Urinary bladder (tissue), 3 donors: ENCODE measurements at regions not wholly inside any gene's neighbourhood (a gene's known extent, or its start where the extent isn't known, plus 50 kb on each side); places are given as distances from the start of the nearest gene placed in this dataset.
"Not testable (repeated sequence)": the region's sequence is repeated elsewhere in the genome, so short reads cannot be mapped to it uniquely, and the experiment has no call there.

Experiments used
- DNase-seq: peaks from one replicate; pipeline ENCODE4 v3.0.0-alpha.2; 2015; ENCODE audit errors: extremely low spot score
- H3K27ac ChIP-seq: one replicate; pipeline ENCODE4 v1.5.1; 2013; ENCODE audit warnings: low read depth, mild to moderate bottlenecking, moderate library complexity
- H3K36me3 ChIP-seq: one replicate; pipeline ENCODE4 v1.6.1; 2013; ENCODE audit warnings: mild to moderate bottlenecking, moderate library complexity; ENCODE audit not compliant: insufficient read depth
- H3K4me1 ChIP-seq: one replicate; pipeline ENCODE4 v1.6.1; 2013; ENCODE audit warnings: mild to moderate bottlenecking, moderate library complexity; ENCODE audit not compliant: insufficient read depth
- H3K4me3 ChIP-seq: one replicate; pipeline ENCODE4 v1.5.1; 2013; ENCODE audit warnings: low read depth, low read length
- WGBS: extraction: QIAGEN DNeasy Blood & Tissue Kit; methylation state at CpG from one replicate; pipeline ENCODE4 v1.1.7; 2013; 5-methylcytosine and 5-hydroxymethylcytosine counted together
- donor health status: healthy with polysubstance abuse.
- donor health status: healthy.

GRCh38 chr2:56034258-56034657 lies 110.7 kb upstream of the EFEMP1 start:
- H3K4me1 ChIP-seq: no peaks in the 10 kb centered on the region
- DNase-seq: no peak
- WGBS: 50% methylated on average over 3 of the region's 3 CpGs

DNA sequence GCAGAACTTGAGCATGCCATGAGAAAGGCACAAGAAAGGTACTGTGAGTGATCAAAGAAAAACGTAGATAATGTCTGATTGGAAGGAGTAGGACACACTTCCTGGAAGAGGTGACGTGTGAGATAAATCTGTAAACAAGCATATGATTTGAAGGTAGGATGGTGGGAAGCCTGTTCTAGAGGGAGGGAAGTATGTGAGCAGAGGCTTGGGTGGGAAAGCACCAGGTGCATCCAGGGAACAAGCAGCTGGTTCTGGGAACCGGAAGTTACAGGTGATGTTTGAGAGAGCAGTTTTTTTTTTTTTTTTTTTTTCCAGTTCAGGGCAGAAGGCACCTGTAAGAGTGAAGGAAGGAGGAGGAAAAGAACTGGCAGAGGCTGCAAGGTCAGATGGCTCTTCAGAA lies 116.6 kb upstream of the EFEMP1 start:
- no peak overlapping the region for H3K27ac ChIP-seq
- DNase-seq: no peak
- WGBS: 64% methylated on average over 3 of the region's 3 CpGs
- no peak overlapping the region for H3K4me3 ChIP-seq
- no peaks in the 10 kb centered on the region for H3K4me1 ChIP-seq
- H3K36me3 ChIP-seq: no peaks in the 10 kb centered on the region

More at GRCh38 chr2:56034258-56034657, 110.7 kb upstream of the EFEMP1 start:
- no peak overlapping the region for H3K27ac ChIP-seq
- no peaks in the 10 kb centered on the region for H3K36me3 ChIP-seq
- no peak overlapping the region for H3K4me3 ChIP-seq

DNA sequence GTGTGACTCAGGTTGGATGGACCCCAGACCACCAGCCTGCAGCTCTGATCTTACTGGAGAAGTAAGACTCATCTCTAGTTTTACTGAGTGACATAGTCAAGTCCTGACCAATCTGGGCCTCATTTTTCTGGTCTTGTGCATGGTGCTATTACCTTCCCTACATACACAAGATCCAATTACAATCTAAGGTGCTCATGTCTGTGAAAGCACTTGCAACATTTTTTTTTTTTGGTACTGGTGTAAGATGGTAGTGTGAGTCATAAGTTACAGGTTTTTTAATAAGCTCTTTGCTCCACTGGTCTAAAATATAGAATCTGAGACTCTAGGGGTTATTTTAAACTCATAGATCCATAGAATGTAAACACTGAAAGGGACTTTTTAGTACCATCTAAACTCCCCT lies 117.3 kb upstream of the EFEMP1 start:
- Histone ChIP-seq H3K36me3 (no peaks in the 10 kb centered on the region), H3K4me3 (no peak overlapping the region), H3K4me1 (no peaks in the 10 kb centered on the region), H3K27ac (no peak overlapping the region)
- no peak for DNase-seq

DNA sequence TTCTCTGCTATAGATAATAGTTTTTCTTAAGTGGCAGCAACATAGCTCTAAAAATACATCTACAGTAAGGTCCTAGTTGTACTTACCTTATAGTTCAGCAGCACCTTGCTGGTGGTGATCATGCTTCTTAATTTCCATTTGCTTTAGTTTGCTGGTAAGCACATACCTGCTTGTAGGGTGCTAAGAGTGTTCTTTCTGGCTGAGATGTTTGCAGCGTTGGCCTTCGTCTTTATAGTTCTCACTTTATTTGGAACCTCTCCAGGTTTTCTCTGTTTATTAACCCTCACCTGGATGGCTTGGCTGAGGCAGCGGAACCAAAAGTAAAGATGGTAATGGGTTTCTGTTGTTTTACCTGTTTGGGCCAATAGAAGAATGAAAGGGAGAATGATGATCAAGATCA lies 123.6 kb upstream of the EFEMP1 start:
- H3K36me3 ChIP-seq: no peaks in the 10 kb centered on the region
- H3K27ac ChIP-seq: no peak overlapping the region
- 42% methylated on average over 3 of the region's 3 CpGs for WGBS
- DNase-seq: no peak
- no peaks in the 10 kb centered on the region for H3K4me1 ChIP-seq
- H3K4me3 ChIP-seq: no peak overlapping the region

DNA sequence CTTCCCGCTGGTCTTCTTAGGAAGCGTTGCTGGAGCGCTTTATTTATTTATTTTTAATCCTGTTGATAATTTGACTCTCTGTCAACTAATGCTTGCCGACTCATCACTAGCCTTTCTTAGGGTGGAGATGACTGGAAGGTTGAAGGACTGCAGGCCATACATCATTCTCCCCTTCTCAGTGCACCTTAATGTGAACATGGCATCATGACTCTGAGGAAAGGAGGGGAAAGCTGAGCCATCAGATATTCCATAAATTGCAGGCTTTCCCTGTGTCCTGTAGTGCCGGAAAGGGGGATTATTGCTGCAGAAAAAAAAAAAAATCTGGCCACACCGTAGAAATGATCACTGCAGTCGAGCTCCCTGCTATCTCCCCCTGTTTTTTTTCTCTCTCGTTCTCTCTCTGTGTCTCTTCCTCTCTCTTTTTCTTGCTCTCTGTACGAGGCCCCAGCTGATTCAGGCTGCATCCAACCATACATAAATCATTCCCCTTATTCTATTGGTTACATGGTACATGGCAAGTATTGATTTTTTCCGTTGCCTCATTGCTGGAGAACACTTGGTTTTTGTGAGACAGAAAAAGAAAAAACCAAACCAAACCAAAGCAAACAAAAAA lies 125.8 kb upstream of the EFEMP1 start:
- Histone ChIP-seq H3K4me1 (no peaks in the 10 kb centered on the region), H3K4me3 (no peak overlapping the region), H3K36me3 (no peaks in the 10 kb centered on the region), H3K27ac (no peak overlapping the region)
- DNase-seq: no peak
- 57% methylated on average over 10 of the region's 10 CpGs for WGBS

- no peak for DNase-seq
- no peak overlapping the region for H3K27ac ChIP-seq
- no peak overlapping the region for H3K4me3 ChIP-seq
- H3K4me1 ChIP-seq: no peaks in the 10 kb centered on the region
- no peaks in the 10 kb centered on the region for H3K36me3 ChIP-seq
- WGBS: 38% methylated on average over 3 of the region's 3 CpGs
These were observed 130.1 kb upstream of the EFEMP1 start for GRCh38 chr2:56053679-56054078.

DNA sequence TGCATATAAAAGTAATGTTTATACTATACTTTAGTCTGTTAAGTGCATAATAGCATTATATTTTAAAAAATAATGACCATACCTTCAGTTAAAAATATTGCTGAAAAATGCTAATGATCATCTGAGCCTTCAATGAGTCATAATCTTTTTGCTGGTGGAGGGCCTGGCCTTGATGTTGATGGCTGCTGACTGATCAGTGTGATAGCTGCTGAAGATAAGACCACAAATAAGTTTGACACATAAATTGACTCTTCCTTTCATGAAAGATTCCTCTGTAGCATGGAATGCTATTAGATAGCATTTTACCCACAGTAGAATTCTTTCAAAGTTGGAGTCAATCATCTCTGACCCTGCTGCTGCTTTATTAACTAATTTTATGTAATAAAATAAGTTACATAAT lies 128.4 kb upstream of the CCDC85A start:
- H3K4me3 ChIP-seq: no peak overlapping the region

DNA sequence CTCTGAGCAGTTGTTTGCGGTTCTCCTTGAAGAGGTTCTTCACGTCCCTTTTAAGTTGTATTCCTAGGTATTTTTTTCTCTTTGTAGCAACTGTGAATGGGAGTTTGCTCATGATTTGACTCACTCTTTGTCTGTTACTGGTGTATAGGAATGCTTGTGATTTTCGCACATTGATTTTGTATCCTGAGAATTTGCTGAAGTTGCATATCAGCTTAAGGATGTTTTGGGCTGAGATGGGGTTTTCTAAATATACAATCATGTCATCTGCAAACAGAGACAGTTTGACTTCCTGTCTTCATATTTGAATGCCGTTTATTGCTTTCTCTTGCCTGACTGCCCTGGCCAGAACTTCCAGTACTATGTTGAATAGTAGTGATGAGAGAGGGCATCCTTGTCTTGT lies 122.5 kb upstream of the CCDC85A start:
- H3K4me3 ChIP-seq, H3K27ac ChIP-seq, DNase-seq, H3K4me1 ChIP-seq, H3K36me3 ChIP-seq: not testable (repeated sequence)
- WGBS: 92% methylated on average over 4 of the region's 4 CpGs

More for the DNA sequence above, 128.4 kb upstream of the CCDC85A start:
- Histone ChIP-seq H3K36me3 (no peaks in the 10 kb centered on the region), H3K4me1 (no peaks in the 10 kb centered on the region), H3K27ac (no peak overlapping the region)
- no peak for DNase-seq

DNA sequence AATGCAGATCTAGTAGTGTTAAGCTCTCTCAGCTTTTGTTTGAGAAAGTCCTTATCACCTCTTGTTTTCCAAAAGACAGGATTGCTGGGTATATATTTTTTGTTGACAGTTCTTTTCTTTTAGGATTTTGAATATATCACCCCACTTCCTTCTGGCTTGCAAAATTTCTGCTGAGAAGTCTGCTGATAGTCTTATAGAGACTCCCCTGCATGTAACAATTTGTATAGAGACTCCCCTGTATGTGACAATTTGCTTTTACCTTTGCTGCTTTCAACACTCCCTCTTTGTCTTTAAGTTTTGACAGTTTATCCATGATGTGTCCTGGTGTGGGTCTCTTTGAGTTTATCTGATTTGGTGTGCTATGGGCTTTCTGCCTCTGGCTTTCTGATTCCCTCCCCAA lies 115.0 kb upstream of the CCDC85A start:
- Histone ChIP-seq H3K27ac (no peak overlapping the region), H3K4me1 (no peaks in the 10 kb centered on the region), H3K36me3 (no peaks in the 10 kb centered on the region), H3K4me3 (no peak overlapping the region)
- no peak for DNase-seq

GRCh38 chr2:56077359-56077915 lies 106.4 kb upstream of the CCDC85A start:
- WGBS: 68% methylated on average over 6 of the region's 6 CpGs

GRCh38 chr2:56082665-56083064 lies 101.1 kb upstream of the CCDC85A start:
- no peak for DNase-seq
- H3K4me1 ChIP-seq: no peaks in the 10 kb centered on the region
- no peak overlapping the region for H3K4me3 ChIP-seq
- H3K36me3 ChIP-seq: no peaks in the 10 kb centered on the region
- WGBS: 74% methylated on average over 4 of the region's 4 CpGs
- no peak overlapping the region for H3K27ac ChIP-seq

More at GRCh38 chr2:56077359-56077915, 106.4 kb upstream of the CCDC85A start:
- Histone ChIP-seq H3K4me3 (no peak overlapping the region), H3K27ac (no peak overlapping the region), H3K4me1 (no peaks in the 10 kb centered on the region), H3K36me3 (no peaks in the 10 kb centered on the region)
- DNase-seq: no peak

DNA sequence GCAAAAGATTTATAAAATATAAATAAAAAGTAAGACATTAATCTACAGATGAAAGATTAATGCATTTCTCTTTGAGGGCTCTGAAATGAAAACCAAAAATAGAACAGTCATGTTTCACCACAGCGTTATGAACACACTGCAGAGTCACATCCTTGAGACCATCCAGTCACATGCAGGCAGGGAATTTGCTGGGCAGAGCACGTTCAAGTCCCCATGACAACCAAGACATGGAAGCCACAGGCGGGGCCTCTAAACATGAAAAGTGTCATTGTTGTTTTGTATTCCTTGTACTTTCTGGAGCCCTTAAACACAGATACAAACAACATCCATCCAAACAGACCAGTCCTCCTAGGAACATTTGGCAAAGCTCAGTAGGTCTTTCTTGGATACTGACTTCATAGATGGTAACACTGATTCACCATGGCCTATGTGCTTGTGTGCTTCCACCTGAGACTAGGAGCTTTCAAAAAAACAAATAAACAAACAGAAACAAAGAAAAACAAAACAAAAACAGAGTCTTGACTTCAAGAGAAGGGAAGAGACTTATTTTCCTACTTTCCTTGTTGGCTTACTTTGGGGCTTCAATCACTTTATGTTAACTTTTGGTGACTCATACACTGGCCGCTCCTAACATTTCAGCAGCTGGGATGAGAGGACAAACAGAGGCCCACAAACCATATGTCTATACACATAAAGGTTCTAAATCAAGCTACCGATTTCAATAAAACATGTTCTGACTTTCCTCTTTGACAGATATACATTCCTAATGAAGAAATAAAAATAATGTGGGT lies 99.5 kb upstream of the CCDC85A start:
- Histone ChIP-seq H3K27ac (no peak overlapping the region), H3K4me1 (no peaks in the 10 kb centered on the region), H3K4me3 (no peak overlapping the region), H3K36me3 (no peaks in the 10 kb centered on the region)
- no peak for DNase-seq
- WGBS: 64% methylated on average over 5 of the region's 5 CpGs

- Histone ChIP-seq H3K36me3 (no peaks in the 10 kb centered on the region), H3K27ac (no peak overlapping the region), H3K4me1 (no peaks in the 10 kb centered on the region), H3K4me3 (no peak overlapping the region)
- DNase-seq: no peak
- 83% methylated on average over 7 of the region's 7 CpGs for WGBS
These were observed 97.5 kb upstream of the CCDC85A start for GRCh38 chr2:56086336-56086735.

DNA sequence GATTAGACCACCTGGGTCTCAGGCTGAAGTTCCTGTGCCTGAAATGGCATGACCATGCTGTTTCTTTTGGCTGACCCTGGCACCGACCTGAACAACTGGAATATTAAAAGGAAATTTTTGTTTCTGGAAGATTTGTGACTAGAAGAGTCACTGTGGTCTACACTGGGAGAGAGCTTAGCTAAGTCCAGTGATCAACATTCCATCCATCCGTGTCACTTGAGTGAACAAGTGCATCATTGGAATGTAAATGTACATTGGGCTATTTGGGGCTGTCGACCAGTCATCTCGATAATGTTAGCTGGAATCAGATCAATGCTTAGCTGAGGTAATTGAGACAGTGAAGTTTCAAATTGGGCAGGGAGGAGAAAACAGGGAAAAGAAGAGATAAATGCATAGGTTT lies 95.4 kb upstream of the CCDC85A start:
- Histone ChIP-seq H3K4me3 (no peak overlapping the region), H3K36me3 (no peaks in the 10 kb centered on the region), H3K4me1 (no peaks in the 10 kb centered on the region), H3K27ac (no peak overlapping the region)
- WGBS: 89% methylated on average over 4 of the region's 4 CpGs
- no peak for DNase-seq
